ENCODE measurements at regions not wholly inside any gene's neighbourhood (a gene's known extent, or its start where the extent isn't known, plus 50 kb on each side); places are given as distances from the start of the nearest gene placed in this dataset.

DNA sequence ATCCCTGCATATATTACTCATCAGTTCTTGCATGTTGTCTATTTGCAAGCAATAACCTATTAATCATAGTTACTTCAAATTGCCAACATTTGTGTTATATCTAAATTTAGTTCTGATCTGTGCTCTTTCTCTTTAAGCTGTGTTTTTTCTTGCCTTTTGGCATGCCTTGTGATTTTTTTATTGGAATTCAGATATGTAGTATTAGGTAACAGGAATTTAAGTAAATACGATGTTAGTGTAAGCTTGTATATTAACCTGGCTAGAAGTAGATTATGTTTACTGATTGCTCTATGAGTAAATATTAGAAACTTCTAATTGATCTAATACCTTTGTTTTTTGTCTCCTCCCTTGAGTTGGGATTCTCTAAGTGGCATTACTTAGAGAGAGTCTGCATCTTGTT, 718.9 kb upstream of the POT1 start:
- H3K27me3 ChIP-seq (ENCODE audit: insufficient read depth, low read length), result no peaks in the 10 kb centered on the region
- H3K9ac ChIP-seq (ENCODE audit: low read length), result no peak overlapping the region
- H3K79me2 ChIP-seq (ENCODE audit: insufficient read depth, low read length), result no peaks in the 10 kb centered on the region
- no peak overlapping the region for H3K27ac ChIP-seq (ENCODE audit: low read depth, low read length, poor library complexity, severe bottlenecking)
- H3K4me2 ChIP-seq (ENCODE audit: low read length), result no peak overlapping the region
- TF ChIP-seq, protein P1, sequence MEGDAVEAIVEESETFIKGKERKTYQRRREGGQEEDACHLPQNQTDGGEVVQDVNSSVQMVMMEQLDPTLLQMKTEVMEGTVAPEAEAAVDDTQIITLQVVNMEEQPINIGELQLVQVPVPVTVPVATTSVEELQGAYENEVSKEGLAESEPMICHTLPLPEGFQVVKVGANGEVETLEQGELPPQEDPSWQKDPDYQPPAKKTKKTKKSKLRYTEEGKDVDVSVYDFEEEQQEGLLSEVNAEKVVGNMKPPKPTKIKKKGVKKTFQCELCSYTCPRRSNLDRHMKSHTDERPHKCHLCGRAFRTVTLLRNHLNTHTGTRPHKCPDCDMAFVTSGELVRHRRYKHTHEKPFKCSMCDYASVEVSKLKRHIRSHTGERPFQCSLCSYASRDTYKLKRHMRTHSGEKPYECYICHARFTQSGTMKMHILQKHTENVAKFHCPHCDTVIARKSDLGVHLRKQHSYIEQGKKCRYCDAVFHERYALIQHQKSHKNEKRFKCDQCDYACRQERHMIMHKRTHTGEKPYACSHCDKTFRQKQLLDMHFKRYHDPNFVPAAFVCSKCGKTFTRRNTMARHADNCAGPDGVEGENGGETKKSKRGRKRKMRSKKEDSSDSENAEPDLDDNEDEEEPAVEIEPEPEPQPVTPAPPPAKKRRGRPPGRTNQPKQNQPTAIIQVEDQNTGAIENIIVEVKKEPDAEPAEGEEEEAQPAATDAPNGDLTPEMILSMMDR (IDR thresholded peaks at IDR 0.05; ENCODE audit: low read length), result no peak
- TF ChIP-seq EZH2 (IDR thresholded peaks at IDR 0.05; ENCODE audit: borderline replicate concordance, low read length), result no peak
- H3K4me3 ChIP-seq (ENCODE audit: low read depth, low read length, poor library complexity, severe bottlenecking), result no peak overlapping the region
- H3K9me2 ChIP-seq (ENCODE audit: low read depth, low read length), result no peaks in the 10 kb centered on the region
- no peaks in the 10 kb centered on the region for H3K9me3 ChIP-seq (ENCODE audit: low read length)
- no peaks in the 10 kb centered on the region for H3F3A ChIP-seq (ENCODE audit: insufficient read depth, low read length)
- no peak overlapping the region for H2AFZ ChIP-seq (ENCODE audit: low read length)
- no peaks in the 10 kb centered on the region for H3K4me1 ChIP-seq (ENCODE audit: insufficient read depth, low read length, severe bottlenecking)
- no peaks in the 10 kb centered on the region for H4K20me1 ChIP-seq (ENCODE audit: insufficient read depth, low read length)
- no peaks in the 10 kb centered on the region for H3K36me3 ChIP-seq (ENCODE audit: insufficient read depth, low read length)

DNA sequence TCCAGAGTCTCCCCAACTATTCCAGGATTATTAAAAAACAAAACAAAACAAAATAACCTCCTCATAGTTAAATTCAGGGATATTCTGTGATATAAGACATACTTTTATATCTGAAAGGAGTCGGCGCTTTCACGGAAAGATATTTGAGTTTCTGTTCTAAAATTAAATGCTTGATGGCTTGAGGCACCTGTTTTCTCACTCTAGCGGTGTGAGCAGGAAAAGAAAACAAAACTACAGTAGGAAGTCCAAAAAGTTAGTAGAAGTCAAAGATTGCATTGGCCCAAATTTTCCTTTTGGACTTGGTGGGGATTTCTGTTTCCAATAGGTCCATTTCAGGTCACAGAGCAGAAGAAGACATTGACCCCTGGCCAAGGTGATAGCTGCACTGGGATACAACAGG, 716.1 kb upstream of the POT1 start:
- no peaks in the 10 kb centered on the region for H4K20me1 ChIP-seq (ENCODE audit: insufficient read depth, low read length)
- TF ChIP-seq, protein P1 (IDR thresholded peaks at IDR 0.05; ENCODE audit: low read length), result no peak
- no peak for TF ChIP-seq EZH2 (IDR thresholded peaks at IDR 0.05; ENCODE audit: borderline replicate concordance, low read length)
- no peaks in the 10 kb centered on the region for H3F3A ChIP-seq (ENCODE audit: insufficient read depth, low read length)

DNA sequence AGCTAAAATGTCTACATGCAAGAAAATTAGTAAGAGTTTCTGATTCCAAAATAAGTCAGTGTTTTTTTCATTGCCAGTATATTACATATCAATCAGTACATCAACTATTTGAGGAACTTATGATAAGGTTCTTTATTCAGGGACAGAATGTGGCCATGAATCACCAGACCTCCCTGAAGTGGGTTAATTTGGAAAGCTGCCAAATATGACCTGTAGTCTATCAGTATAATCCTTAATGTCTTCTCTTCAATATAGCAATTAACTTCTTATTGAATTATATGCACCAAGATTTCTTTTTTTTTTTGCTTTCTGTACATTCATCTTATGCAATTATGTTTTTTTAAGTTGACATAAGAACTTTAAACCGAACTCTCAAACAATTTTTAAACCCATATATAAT, 714.5 kb upstream of the POT1 start:
- H3K79me2 ChIP-seq (ENCODE audit: insufficient read depth, low read length), result no peaks in the 10 kb centered on the region
- no peaks in the 10 kb centered on the region for H3K9me2 ChIP-seq (ENCODE audit: low read depth, low read length)
- no peaks in the 10 kb centered on the region for H3K36me3 ChIP-seq (ENCODE audit: insufficient read depth, low read length)
- no peak overlapping the region for H3K27ac ChIP-seq (ENCODE audit: low read depth, low read length, poor library complexity, severe bottlenecking)
- no peak overlapping the region for H2AFZ ChIP-seq (ENCODE audit: low read length)
- no peaks in the 10 kb centered on the region for H3K4me1 ChIP-seq (ENCODE audit: insufficient read depth, low read length, severe bottlenecking)
- H3K4me2 ChIP-seq (ENCODE audit: low read length), result no peak overlapping the region
- H3F3A ChIP-seq (ENCODE audit: insufficient read depth, low read length), result no peaks in the 10 kb centered on the region
- TF ChIP-seq, protein P1 (IDR thresholded peaks at IDR 0.05; ENCODE audit: low read length), result no peak
- no peak for TF ChIP-seq EZH2 (IDR thresholded peaks at IDR 0.05; ENCODE audit: borderline replicate concordance, low read length)
- no peak overlapping the region for H3K4me3 ChIP-seq (ENCODE audit: low read depth, low read length, poor library complexity, severe bottlenecking)
- no peaks in the 10 kb centered on the region for H3K9me3 ChIP-seq (ENCODE audit: low read length)
- no peaks in the 10 kb centered on the region for H3K27me3 ChIP-seq (ENCODE audit: insufficient read depth, low read length)
- H3K9ac ChIP-seq (ENCODE audit: low read length), result no peak overlapping the region
- no peaks in the 10 kb centered on the region for H4K20me1 ChIP-seq (ENCODE audit: insufficient read depth, low read length)

More for the DNA sequence above, 716.1 kb upstream of the POT1 start:
- Histone ChIP-seq H3K27ac (ENCODE audit: low read depth, low read length, poor library complexity, severe bottlenecking) (no peak overlapping the region), H3K79me2 (ENCODE audit: insufficient read depth, low read length) (no peaks in the 10 kb centered on the region), H3K9me2 (ENCODE audit: low read depth, low read length) (no peaks in the 10 kb centered on the region), H3K36me3 (ENCODE audit: insufficient read depth, low read length) (no peaks in the 10 kb centered on the region), H3K9me3 (ENCODE audit: low read length) (no peaks in the 10 kb centered on the region), H2AFZ (ENCODE audit: low read length) (no peak overlapping the region), H3K4me3 (ENCODE audit: low read depth, low read length, poor library complexity, severe bottlenecking) (no peak overlapping the region), H3K9ac (ENCODE audit: low read length) (no peak overlapping the region), H3K4me2 (ENCODE audit: low read length) (no peak overlapping the region), H3K27me3 (ENCODE audit: insufficient read depth, low read length) (no peaks in the 10 kb centered on the region), H3K4me1 (ENCODE audit: insufficient read depth, low read length, severe bottlenecking) (no peaks in the 10 kb centered on the region)

Data from OCI-LY1 (cell line).